ENCODE measurements at regions not wholly inside any gene's neighbourhood (a gene's known extent, or its start where the extent isn't known, plus 50 kb on each side); places are given as distances from the start of the nearest gene placed in this dataset.

DNA sequence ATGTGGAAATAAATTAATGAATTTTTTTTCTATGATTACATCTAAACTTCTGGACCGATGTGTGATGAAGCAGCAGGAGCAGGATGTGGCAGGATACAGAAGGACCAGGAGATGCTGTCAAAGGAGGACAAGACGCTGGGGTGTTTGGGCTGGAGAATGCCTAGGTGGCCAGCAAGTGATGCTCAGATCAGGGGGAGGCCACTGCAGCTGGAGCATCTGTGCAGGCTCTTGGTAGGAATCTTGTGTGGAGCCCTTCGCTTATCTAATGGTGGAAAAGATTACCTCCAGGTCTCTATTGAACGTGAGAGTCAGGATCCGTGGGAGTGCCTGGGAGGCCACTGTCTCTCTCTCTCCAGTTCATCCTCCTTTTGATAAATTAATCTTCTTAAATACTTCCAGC is 79.8 kb downstream of the MRPL36 start:
- TF ChIP-seq, protein P1, sequence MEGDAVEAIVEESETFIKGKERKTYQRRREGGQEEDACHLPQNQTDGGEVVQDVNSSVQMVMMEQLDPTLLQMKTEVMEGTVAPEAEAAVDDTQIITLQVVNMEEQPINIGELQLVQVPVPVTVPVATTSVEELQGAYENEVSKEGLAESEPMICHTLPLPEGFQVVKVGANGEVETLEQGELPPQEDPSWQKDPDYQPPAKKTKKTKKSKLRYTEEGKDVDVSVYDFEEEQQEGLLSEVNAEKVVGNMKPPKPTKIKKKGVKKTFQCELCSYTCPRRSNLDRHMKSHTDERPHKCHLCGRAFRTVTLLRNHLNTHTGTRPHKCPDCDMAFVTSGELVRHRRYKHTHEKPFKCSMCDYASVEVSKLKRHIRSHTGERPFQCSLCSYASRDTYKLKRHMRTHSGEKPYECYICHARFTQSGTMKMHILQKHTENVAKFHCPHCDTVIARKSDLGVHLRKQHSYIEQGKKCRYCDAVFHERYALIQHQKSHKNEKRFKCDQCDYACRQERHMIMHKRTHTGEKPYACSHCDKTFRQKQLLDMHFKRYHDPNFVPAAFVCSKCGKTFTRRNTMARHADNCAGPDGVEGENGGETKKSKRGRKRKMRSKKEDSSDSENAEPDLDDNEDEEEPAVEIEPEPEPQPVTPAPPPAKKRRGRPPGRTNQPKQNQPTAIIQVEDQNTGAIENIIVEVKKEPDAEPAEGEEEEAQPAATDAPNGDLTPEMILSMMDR (IDR thresholded peaks at IDR 0.05) = no peak
- no peak for TF ChIP-seq POLR2A (IDR thresholded peaks at IDR 0.05)

Measured in esophagus squamous epithelium (tissue), 4 donors.